ENCODE measurements at regions not wholly inside any gene's neighbourhood (a gene's known extent, or its start where the extent isn't known, plus 50 kb on each side); places are given as distances from the start of the nearest gene placed in this dataset.

- DNase-seq (ENCODE audit: low read depth in 1 of 2, low spot score in 1 of 2) = no peak
Observed at GRCh38 chr2:16507655-16508489, 157.8 kb downstream of the CYRIA start.

- no peak for DNase-seq (ENCODE audit: low read depth in 1 of 2, low spot score in 1 of 2)
Observed at GRCh38 chr2:16506366-16506765, 159.3 kb downstream of the CYRIA start.

- DNase-seq (ENCODE audit: low read depth in 1 of 2, low spot score in 1 of 2) = no peak
Observed at GRCh38 chr2:16496426-16497388, 168.9 kb downstream of the CYRIA start.

- DNase-seq (ENCODE audit: low read depth in 1 of 2, low spot score in 1 of 2) = no peak
Observed at GRCh38 chr2:16495509-16496208, 170.0 kb downstream of the CYRIA start.

- DNase-seq (ENCODE audit: low read depth in 1 of 2, low spot score in 1 of 2) = no peak
Observed at GRCh38 chr2:16494836-16495508, 170.7 kb downstream of the CYRIA start.

- DNase-seq (ENCODE audit: low read depth in 1 of 2, low spot score in 1 of 2) = no peak
Observed at GRCh38 chr2:16493788-16494187, 171.8 kb downstream of the CYRIA start.

GRCh38 chr2:16487686-16488085, 177.9 kb downstream of the CYRIA start:
- no peak for DNase-seq (ENCODE audit: low read depth in 1 of 2, low spot score in 1 of 2)

- DNase-seq (ENCODE audit: low read depth in 1 of 2, low spot score in 1 of 2) = no peak
Observed at GRCh38 chr2:16485251-16485650, 180.4 kb downstream of the CYRIA start.

- no peak for DNase-seq (ENCODE audit: low read depth in 1 of 2, low spot score in 1 of 2)
Observed at GRCh38 chr2:16482460-16482859, 183.2 kb downstream of the CYRIA start.

GRCh38 chr2:16481351-16481750, 184.3 kb downstream of the CYRIA start:
- no peak for DNase-seq (ENCODE audit: low read depth in 1 of 2, low spot score in 1 of 2)

GRCh38 chr2:16479721-16480120, 185.9 kb downstream of the CYRIA start:
- DNase-seq (ENCODE audit: low read depth in 1 of 2, low spot score in 1 of 2) = no peak

- DNase-seq (ENCODE audit: low read depth in 1 of 2, low spot score in 1 of 2) = no peak
Observed at GRCh38 chr2:16478434-16479210, 187.0 kb downstream of the CYRIA start.

- DNase-seq (ENCODE audit: low read depth in 1 of 2, low spot score in 1 of 2) = no peak
Observed at GRCh38 chr2:16477648-16478047, 188.0 kb downstream of the CYRIA start.

- no peak for DNase-seq (ENCODE audit: low read depth in 1 of 2, low spot score in 1 of 2)
Observed at GRCh38 chr2:16476866-16477265, 188.8 kb downstream of the CYRIA start.

GRCh38 chr2:16475986-16476567, 189.6 kb downstream of the CYRIA start:
- no peak for DNase-seq (ENCODE audit: low read depth in 1 of 2, low spot score in 1 of 2)

- DNase-seq (ENCODE audit: low read depth in 1 of 2, low spot score in 1 of 2) = no peak
Observed at GRCh38 chr2:16475586-16475985, 190.0 kb downstream of the CYRIA start.

- DNase-seq (ENCODE audit: low read depth in 1 of 2, low spot score in 1 of 2) = no peak
Observed at GRCh38 chr2:16473575-16473974, 192.1 kb downstream of the CYRIA start.

GRCh38 chr2:16470936-16471490, 194.6 kb downstream of the CYRIA start:
- no peak for DNase-seq (ENCODE audit: low read depth in 1 of 2, low spot score in 1 of 2)

- no peak for DNase-seq (ENCODE audit: low read depth in 1 of 2, low spot score in 1 of 2)
Observed at GRCh38 chr2:16466821-16467151, 198.8 kb downstream of the CYRIA start.
